HG03135 (cell line): ENCODE measurements at regions not wholly inside any gene's neighbourhood (a gene's known extent, or its start where the extent isn't known, plus 50 kb on each side); places are given as distances from the start of the nearest gene placed in this dataset.

Experiments used
- ATAC-seq: cut with Tn5 transposase; IDR thresholded peaks from one replicate; pipeline ENCODE4 v1.9.1; 2021; ENCODE audit warnings: mild to moderate bottlenecking, moderate library complexity; ENCODE audit not compliant: unreplicated experiment

DNA sequence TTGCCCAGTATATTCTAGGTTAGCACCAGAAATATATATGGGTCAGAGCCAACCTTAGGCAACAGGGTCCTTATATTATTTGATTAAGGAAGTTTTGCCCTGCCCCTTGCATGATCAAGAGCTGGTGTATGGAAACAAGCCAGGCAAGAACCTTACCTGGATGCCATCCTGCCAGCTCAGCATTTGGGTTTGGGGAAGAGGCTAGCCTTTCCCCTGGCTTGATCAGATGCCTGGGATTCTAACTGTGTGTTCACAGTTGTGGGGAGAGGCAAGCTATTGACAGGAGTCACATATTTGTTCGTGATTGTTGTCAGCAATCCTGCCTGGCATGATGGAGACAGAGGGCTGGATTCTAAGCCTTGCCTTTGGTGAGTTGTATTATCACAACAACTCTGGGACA, 260.0 kb upstream of the DACH1 start:
- no peak for ATAC-seq

DNA sequence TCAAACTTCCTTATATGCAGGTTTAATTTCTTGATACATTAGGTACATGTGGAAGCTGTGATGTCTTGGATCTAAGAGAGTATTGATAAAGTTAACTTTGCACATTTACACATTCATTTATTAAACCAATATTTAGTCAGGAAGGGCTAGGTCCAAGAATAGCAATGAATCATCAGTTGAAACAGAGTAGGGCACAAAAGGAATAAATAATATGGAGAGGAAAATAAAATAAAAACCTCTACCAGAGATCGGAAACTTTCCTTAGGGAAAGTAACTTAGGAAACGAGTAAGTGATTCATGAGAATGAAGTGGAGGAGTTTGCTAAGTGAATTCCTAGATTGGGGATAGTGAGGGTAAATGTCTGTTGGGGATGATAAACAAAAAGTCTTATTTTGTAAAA, 259.4 kb upstream of the DACH1 start:
- ATAC-seq = no peak

DNA sequence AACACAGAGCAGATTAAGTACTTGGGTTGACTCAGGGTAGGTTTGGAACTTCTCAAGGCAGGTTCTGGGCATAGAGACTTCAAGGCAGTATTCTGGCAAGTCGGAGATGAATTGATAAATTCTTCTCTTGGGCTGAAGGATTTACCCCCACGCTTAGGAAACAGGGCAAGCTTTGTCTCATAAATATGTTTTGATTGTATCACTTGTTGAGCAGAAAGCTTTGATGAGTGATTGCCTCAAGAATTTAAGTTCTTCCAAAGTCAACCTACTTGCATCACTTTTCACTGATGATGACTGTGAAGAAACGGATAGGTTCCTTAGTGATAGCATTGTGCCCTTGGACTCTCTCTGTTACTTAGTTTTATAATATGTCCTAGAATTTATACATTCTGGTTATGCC, 258.6 kb upstream of the DACH1 start:
- ATAC-seq = no peak

DNA sequence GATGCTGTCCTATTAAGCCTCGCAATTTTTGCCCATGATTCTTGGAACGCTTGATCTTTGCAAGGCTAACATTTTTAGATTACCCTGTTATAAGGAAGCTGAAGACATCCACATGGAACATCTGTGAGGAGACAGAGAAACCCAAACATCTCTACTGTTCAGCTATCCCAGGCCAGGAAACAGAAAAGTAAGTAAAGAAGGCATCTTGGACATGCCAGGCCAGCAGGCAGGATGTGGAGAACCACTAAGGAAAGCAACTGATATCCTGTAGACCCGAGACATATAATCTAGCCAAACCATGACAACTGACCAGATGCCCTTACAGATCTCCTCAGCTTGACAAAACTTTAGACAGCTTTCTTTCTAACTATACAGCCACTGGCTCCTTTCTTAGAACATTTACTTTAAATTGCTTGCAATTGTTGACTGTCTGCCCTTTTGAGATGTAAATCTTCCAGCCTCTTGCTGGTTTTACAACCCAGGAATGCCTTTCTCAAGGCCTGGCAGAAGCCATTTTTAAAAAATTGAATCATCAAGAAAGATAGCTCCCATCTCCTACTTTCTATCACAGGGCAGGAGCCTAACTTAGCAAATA, 255.8 kb upstream of the DACH1 start:
- no peak for ATAC-seq

DNA sequence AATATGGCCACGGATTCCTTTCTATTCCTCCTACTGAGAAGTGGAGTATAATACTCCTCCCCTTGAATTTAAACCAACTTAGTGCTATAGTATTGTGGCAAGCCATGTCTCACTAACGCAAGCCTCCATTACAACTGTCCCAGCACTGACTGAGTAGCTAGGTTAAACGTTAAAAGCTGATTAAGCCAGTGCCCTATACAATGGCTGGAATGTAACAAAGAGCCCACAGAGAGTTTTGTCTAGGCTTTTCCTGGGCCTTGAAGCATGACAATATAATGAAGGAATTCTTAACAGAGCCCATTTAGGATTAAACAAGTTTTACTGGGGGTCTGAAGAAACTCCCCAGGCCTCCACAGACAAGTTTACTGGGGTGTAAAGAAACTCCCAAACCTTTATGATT, 254.5 kb upstream of the DACH1 start:
- ATAC-seq = no peak

DNA sequence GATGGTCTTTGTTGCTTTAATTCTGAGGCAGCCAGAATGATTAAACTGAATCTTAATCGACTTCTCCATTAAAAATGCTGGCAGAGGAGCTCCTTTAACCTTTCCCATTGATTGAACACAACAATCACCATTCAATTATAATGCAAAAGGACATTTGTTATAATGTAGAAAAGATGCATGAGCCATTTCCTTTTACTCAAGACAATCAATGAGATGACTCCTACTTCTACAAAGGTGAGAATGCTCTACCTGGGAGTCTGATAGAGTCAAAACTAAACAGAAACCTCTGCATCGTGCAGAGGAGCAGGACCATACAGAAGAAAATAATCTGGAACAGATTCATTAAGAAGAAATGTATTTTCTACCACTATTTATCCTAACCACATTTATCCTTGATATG, 253.6 kb upstream of the DACH1 start:
- ATAC-seq = no peak

DNA sequence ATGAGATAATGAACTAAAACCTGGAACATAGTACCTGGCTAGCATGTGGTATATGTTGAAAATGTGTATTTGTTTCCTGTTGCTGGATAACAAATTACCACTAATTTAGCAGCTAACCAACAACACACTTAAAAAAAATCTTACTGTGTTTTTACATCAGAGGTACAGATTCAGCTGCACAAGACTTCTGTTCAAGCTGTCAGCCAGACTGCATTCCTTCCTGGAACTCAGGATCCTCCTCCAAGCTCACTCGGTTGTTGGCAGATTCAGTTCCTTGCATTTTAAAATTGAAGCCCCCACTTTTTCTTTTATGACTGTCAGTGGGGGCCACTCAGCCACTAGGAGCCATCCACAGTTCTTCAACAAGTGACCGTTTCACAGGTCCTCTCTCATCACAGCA, 246.9 kb upstream of the DACH1 start:
- ATAC-seq = no peak

DNA sequence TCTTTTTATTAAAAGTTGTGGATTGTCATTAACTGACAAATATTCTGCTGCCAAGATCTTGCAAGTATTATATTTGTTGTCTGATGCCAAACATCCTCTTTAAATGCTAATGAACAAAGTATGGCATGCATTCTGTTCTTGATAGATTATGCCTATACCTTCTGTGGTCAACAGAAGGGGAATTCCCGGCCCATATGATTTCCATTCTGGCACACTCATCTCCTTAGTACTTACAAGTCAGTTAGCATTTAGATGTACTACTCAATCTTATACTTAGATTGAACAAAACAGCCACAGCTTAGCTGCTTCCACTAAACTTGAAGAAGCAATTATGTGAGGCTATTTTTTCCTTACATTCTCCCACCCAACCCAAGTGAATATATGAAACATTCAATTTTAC, 246.1 kb upstream of the DACH1 start:
- no peak for ATAC-seq

DNA sequence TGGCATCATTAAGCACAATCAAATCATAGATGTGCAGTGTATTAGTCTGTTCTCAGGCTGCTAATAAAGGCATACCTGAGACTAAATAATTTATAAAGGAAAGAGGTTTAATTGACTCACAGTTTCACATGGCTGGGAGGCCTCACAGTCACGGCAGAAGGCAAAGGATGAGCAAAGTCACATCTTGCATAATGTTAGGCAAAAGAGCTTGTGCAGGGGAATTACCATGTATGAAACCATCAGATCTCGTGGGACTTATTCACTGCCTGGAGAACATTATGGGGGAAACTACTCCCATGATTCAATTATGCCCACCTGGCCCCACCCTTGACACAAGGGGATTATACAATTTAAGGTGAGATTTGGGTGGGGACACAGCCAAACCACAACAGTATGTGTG, 245.2 kb upstream of the DACH1 start:
- no peak for ATAC-seq

DNA sequence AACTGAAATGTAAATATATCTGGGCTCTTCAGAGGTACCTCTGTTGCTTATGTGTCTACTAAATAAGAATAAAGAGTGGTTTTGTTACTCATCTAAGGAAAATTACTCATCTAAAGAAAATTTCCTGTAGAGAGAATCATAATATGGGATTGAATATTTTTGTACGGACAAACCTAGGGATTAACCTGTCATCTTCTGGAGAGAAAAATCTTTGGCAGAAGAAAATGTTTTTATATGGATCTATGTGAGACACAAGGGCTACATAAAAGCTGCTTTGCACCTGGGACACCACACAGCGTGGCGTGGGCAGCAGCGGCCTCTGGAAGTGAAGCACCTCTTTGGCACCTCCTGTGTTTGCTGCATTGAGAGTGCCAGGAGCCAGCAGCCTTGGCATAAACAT, 242.9 kb upstream of the DACH1 start:
- no peak for ATAC-seq

DNA sequence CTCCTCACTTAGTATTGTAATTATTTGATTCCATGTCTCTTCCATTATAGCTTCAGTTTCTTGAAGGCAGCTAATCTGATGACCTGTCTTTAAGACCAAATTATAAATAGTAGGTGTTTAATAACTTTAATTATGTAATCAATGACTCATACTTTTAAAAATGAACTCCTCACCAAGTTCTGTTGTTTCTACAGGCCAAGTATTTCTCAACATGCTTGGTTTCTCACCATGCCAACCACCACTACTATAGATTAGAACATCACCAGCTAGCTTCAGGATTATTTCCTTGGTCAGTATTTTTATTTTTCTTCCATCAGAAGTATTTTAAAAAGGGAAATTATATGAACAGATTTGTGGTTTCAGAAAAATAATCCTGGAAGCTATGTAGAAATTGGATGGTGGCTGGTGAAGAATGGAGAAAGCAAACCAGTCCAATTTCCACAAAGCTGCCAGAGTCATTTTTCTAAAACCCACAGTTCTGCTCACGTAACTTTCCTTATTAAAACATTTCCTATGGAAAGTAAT, 237.7 kb upstream of the DACH1 start:
- no peak for ATAC-seq

DNA sequence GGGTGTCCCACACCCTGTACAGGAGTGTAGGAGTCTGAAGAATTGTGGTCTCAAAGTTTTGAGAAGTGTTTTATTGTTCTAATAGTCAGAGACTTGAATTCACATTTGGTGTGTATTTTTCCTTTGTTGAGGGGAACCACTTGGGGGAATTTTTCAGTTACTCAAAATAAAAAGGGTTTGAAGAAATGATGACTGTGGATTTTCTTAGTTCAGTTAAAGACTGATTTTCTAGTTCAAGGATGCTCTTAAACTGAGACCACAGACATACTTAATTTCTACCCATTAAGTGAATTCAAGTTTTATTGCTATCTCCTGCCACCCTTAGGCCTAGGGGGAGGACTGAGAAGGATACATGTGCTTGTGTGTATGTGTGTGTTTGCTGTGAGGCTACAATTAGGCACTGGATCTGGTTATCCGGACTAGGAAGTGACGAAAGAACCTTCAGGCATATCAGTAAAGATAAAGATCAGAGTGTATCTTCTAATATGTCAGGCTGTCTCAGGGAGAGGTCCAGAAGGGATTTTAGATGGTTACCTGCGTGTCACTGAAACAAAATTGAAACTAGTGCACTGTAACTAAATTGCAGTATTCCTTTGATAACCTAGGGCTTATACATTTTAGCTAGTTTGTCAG, 234.9 kb upstream of the DACH1 start:
- ATAC-seq = no peak

DNA sequence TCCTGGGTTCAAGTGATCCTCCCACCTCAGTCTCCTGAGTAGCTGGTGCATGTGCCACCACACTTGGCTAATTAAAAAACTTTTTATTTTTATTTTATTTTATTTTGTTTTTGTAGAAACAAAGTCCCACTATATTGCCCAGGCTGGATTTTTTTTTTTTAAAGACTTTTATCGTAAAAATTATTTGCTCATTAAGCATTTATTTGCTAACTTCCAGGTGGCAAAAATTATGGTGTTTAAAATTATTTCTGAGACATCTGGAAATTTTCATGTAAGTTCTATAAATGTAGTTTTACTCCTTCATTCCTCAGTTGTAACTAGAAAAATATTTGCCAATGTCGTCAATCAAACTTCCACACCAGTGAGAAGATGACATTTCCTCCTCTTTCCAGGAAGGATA, 233.3 kb upstream of the DACH1 start:
- no peak for ATAC-seq

DNA sequence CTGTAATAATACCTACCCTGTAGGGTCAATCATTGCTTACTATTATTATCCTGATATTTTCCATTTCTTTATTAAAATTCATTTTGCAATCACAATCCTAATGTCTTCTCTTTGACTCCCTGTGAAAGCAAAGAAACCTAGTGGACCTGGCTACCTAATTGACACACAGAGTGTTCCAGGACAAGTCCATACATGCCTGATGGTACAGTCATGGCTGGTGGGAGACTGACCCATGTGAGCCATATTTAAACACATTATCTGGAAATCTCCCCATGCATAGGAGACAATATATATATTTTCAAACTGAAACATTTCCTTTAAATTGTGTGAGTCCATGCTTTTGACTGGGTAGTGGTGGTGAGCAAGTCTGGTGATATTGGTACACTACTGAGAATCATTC, 230.6 kb upstream of the DACH1 start:
- no peak for ATAC-seq

DNA sequence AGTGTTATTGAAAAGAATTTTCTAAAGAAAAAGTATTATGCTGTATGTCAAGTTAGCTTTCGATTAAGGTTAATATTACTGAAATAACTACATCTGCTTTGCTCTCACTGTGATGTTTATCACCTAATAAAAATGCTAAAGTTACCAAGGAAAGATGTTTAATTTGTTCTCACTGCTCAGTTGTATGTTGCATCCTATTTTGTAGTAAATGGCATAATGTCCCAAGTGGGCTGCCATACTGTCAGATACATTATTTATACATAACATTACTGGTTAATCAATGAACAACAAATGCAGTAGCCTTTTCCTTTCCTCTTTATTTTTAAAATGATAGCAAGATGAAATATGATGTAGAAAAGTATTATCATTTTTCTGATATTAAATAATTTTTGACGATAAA, 226.3 kb upstream of the DACH1 start:
- ATAC-seq = no peak

DNA sequence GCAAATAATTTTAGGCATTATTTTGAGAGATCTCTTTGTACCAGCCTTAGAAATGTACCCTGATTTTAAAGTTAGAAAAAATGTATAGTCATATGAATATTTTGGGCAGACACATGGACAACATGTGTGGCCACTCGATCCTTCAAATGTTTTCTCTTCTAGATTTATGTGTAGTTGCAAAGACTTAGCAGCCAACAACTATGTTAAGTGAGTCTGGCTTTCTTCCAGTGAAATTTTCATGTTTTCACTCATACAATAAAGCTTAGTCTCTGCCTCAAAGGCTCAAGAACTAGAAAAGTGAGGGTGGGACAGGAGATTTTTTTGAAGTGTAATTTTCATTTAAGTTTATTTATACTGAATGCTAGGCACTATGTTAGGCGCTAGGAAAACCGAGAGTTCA, 207.7 kb upstream of the DACH1 start:
- no peak for ATAC-seq

DNA sequence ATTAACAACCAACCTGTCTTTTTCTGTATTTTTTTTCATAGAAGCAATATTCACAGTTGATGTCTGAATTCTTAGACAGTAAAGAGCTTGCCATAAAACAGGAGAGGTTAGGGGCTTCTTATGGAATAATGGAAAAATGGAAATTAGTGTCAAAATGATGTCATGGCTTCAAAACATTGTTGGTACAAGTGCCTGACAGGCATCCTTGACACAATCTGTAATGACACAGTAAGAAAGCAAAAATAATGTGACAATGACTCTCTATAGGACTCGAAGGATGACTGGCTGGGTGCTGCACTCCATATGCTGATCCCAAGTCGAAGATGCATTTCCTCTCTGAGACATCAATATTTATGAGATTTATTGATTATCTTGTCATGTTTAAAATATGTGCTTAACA, 205.3 kb upstream of the DACH1 start:
- no peak for ATAC-seq

DNA sequence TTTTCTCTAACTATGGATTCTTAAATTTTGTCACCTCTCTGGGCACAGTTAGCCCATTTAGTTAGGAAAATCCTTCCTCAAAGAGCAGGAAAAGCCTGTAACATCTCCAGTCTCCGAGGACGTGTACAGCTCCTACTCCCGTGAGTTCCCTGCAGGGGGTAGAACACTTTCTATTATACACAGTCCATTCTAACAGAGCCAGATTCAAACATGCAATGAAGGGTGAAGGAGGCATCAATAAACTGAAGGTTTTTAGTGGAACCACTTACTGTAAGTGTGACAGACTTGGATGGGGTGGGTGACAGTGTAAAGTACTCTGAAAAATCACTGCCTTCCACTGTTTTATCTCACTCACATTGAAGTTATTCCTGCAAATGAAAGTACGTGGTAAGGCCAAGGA, 204.7 kb upstream of the DACH1 start:
- ATAC-seq = no peak

DNA sequence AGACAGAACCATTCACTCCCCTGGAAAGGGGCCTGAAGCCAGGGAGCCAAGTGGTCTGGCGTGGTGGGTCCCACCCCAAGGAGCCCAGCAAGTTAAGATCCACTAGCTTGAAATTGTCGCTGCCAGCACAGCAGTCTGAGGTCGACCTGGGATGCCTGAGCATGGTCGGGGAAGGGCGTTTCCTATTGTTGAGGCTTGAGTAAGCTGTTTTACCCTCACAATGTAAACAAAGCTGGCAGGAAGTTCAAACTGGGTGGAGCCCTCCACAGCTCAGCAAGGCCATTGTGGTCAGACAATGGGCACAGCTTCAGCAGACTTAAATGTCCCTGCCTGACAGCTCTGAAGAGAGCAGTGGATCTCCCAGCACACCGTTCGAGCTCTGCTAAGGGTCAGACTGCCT, 195.6 kb upstream of the DACH1 start:
- no peak for ATAC-seq

DNA sequence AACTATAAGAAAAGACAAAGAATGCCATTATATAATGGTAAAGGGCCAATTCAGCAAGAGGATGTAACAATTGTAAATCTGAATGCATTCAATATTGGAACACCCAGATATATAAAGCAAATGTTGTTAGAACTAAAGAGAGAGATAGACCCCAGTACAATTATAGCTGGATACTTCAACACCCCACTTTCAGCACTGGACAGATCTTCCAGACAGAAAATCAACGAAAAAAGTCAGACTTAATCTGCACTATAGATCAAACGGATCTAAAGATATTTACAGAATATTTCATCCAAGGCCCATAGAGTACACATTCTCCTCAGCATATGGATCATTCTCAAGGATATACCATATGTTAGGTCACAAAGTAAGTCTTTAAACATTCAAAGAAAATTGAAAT, 194.6 kb upstream of the DACH1 start:
- no peak for ATAC-seq

DNA sequence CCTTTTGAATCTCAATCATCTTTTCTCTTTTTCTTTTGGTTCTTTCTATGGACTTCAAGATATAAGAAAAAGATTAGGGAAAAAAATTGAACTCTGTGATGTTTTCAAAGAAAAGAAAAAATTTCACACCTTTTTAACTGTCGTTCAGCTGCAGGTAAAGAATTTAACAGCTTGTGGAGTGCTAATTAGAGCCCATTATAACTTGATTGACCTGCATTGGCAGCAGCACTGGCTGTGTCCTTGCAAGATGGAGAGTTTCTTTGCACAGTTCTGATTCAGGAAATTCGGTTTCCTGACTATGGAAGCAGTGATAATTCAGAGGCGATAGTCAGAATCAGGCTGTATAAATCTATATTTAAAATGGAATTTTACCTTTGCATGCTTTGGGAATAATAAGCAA, 183.2 kb upstream of the DACH1 start:
- no peak for ATAC-seq

DNA sequence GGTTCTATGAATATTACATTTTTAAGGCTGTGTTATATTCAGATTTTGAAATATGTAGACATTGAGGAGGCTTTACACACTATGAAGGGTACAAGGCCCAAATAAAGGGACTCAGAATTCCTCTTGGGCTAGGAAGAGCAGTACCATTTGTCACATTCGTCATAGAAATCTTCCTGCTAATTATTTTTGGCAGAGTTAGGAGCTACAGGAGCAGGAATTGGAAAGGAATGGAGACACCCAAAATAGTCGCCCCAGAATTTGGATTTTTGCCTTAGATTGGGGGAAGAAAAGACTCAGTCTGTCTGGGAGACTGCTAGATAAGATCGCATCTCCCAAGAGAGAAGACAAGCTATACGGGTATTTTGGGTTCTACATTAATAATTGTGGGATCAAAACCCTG, 176.4 kb upstream of the DACH1 start:
- no peak for ATAC-seq

DNA sequence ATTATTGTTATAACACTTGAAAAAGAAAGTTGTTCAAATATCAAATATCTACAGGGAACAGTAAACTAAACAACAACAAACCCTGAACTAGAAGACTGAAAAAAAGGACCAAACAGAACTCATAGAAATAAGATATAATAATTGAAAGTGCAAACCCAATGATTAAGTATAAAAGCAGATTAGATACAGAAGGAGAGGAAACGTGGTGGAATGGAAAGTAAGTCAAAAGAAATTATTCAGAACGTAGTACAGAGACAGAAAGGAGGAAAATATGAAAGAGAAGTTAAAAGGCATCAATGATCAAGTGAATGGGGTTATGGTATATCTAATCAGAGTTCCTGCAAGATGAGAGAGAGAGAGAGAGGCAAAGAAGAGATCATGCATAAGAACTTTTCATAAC, 174.2 kb upstream of the DACH1 start:
- no peak for ATAC-seq
